IMR-90 (cell line): ENCODE measurements at regions not wholly inside any gene's neighbourhood (a gene's known extent, or its start where the extent isn't known, plus 50 kb on each side); places are given as distances from the start of the nearest gene placed in this dataset.

Source experiments
- ATAC-seq: fragments of 200-7000 bp; cut with Tn5 transposase; 2 replicates; pipeline ENCODE4 v1.9.1; 2020; ENCODE audit warnings: low read depth, mild to moderate bottlenecking, moderate library complexity
- BruUV-seq: library from RNA; stranded (reverse); fragments of 400-500 nt; replicated peaks from 2 replicates; lab custom pipeline; 2021; lab: Mats Ljungman, UMichigan
- CTCF ChIA-PET: fragments of 300-600 bp; formaldehyde crosslinking; extraction: SDS; loops from one replicate; lab custom pipeline; 2021; ENCODE audit warnings: antibody characterized with exemption; lab: Yijun Ruan, JAX
- POLR2A ChIA-PET: fragments of 300-600 bp; sonication (Branson Sonifier 250); formaldehyde crosslinking; loops from one replicate; lab custom pipeline; 2022; ENCODE audit warnings: antibody characterized with exemption; ENCODE audit not compliant: unreplicated experiment; lab: Charles Lee
- DNase-seq: peaks from one replicate; pipeline ENCODE4 v3.0.0; 2013
- H2AFZ ChIP-seq: replicated peaks from 2 replicates; pipeline ENCODE3; 2013; ENCODE audit warnings: low read length, mild to moderate bottlenecking; ENCODE audit not compliant: poor library complexity
- H2AK5ac ChIP-seq: 2 replicates; pipeline ENCODE4 v1.6.1; 2013; ENCODE audit warnings: low read depth, low read length, inconsistent platforms
- H2AK9ac ChIP-seq: replicated peaks from 2 replicates; pipeline ENCODE3; 2013; ENCODE audit warnings: mild to moderate bottlenecking, low read depth, low read length, moderate library complexity; ENCODE audit not compliant: poor library complexity
- H2BK120ac ChIP-seq: 2 replicates; pipeline ENCODE4 v1.6.1; 2013; ENCODE audit warnings: low read depth, low read length, inconsistent platforms
- H2BK15ac ChIP-seq: 3 replicates; pipeline ENCODE4 v1.6.1; 2013; ENCODE audit warnings: low read depth, low read length, inconsistent platforms
- H2BK20ac ChIP-seq: 2 replicates; pipeline ENCODE4 v1.6.1; 2013; ENCODE audit warnings: low read depth, mild to moderate bottlenecking, inconsistent platforms, low read length, moderate library complexity
- H2BK5ac ChIP-seq: 2 replicates; pipeline ENCODE4 v1.6.1; 2013; ENCODE audit warnings: mild to moderate bottlenecking, low read depth, low read length, inconsistent platforms; ENCODE audit not compliant: poor library complexity, severe bottlenecking
- H3K14ac ChIP-seq: replicated peaks from 2 replicates; pipeline ENCODE4 v1.6.1; 2013; ENCODE audit warnings: low read depth, low read length, inconsistent platforms
- H3K18ac ChIP-seq: 2 replicates; pipeline ENCODE4 v1.6.1; 2013; ENCODE audit warnings: low read depth, low read length, control low read depth
- H3K23ac ChIP-seq: 2 replicates; pipeline ENCODE4 v1.6.1; 2013; ENCODE audit warnings: low read depth, low read length, inconsistent platforms
- H3K27ac ChIP-seq: 2 replicates; pipeline ENCODE4 v1.5.1; 2013; ENCODE audit warnings: mild to moderate bottlenecking, control low read depth, low read length; ENCODE audit not compliant: insufficient read depth
- H3K27me3 ChIP-seq: 2 replicates; pipeline ENCODE4 v1.6.1; 2013; ENCODE audit warnings: low read length; ENCODE audit not compliant: control insufficient read depth, insufficient read depth
- H3K36me3 ChIP-seq: 2 replicates; pipeline ENCODE4 v1.6.1; 2013; ENCODE audit warnings: low read length, mixed read lengths; ENCODE audit not compliant: control insufficient read depth, insufficient read depth
- H3K4ac ChIP-seq: 2 replicates; pipeline ENCODE4 v1.6.1; 2013; ENCODE audit warnings: low read depth, low read length, inconsistent platforms
- H3K4me1 ChIP-seq: 2 replicates; pipeline ENCODE4 v1.6.1; 2013; ENCODE audit warnings: low read length, mixed read lengths; ENCODE audit not compliant: control insufficient read depth, insufficient read depth
- H3K4me2 ChIP-seq: 2 replicates; pipeline ENCODE4 v1.6.1; 2013; ENCODE audit warnings: low read depth, mild to moderate bottlenecking, control low read depth, low read length, moderate library complexity
- H3K4me3 ChIP-seq: 2 replicates; pipeline ENCODE4 v1.5.1; 2013; ENCODE audit warnings: low read depth, mild to moderate bottlenecking, control low read depth, low read length, moderate library complexity; ENCODE audit not compliant: insufficient read depth
- H3K56ac ChIP-seq: 2 replicates; pipeline ENCODE4 v1.6.1; 2013; ENCODE audit warnings: low read length, inconsistent platforms; ENCODE audit not compliant: insufficient read depth; ENCODE audit errors: extremely low read depth
- H3K79me1 ChIP-seq, 2 experiments: 2 replicates each; pipeline ENCODE4 v1.6.1; 2013; ENCODE audit warnings: low read length in 2 of 2, inconsistent platforms in 1 of 2, low read depth in 1 of 2
- H3K9ac ChIP-seq: 2 replicates; pipeline ENCODE4 v1.6.1; 2013; ENCODE audit warnings: low read depth, low read length, control low read depth
- H3K9me1 ChIP-seq: 2 replicates; pipeline ENCODE4 v1.6.1; 2013; ENCODE audit warnings: low read length, inconsistent platforms; ENCODE audit not compliant: insufficient read depth
- H3K9me3 ChIP-seq: 2 replicates; pipeline ENCODE4 v1.6.1; 2013; ENCODE audit warnings: low read length; ENCODE audit not compliant: control insufficient read depth, insufficient read depth
- H4K20me1 ChIP-seq: 2 replicates; pipeline ENCODE4 v1.6.1; 2013; ENCODE audit warnings: low read length, inconsistent platforms; ENCODE audit not compliant: insufficient read depth
- H4K5ac ChIP-seq: 2 replicates; pipeline ENCODE4 v1.6.1; 2013; ENCODE audit warnings: mild to moderate bottlenecking, low read depth, low read length, control low read depth
- H4K8ac ChIP-seq, 2 experiments: 2 replicates each; pipeline ENCODE4 v1.6.1; 2013; ENCODE audit warnings: low read depth in 2 of 2, low read length in 2 of 2, control low read depth in 1 of 2, inconsistent platforms in 1 of 2
- H4K91ac ChIP-seq: 2 replicates; pipeline ENCODE4 v1.6.1; 2013; ENCODE audit warnings: low read depth, low read length, inconsistent platforms; ENCODE audit not compliant: insufficient read depth
- CEBPB ChIP-seq: IDR thresholded peaks from 2 replicates; pipeline ENCODE4 v1.6.1; 2012; ENCODE audit warnings: low read depth, low read length, improper control_type of control experiment
- CHD1 ChIP-seq: IDR thresholded peaks from 2 replicates; pipeline ENCODE4 v1.6.1; 2012; ENCODE audit warnings: low read depth, low read length, improper control_type of control experiment
- CTCF ChIP-seq: conservative IDR thresholded peaks from 2 replicates; pipeline ENCODE4 v1.5.1; 2012; ENCODE audit warnings: mild to moderate bottlenecking, low read depth, low read length, improper control_type of control experiment
- ELK1 ChIP-seq: fragments of 150-350 bp; IDR thresholded peaks from 2 replicates; pipeline ENCODE4 v1.6.1; 2016; ENCODE audit warnings: low read depth, mild to moderate bottlenecking, low read length, moderate library complexity, borderline replicate concordance
- FOS ChIP-seq: fragments of 150-350 bp; IDR thresholded peaks from 2 replicates; pipeline ENCODE4 v1.6.1; 2016; ENCODE audit warnings: low read depth, low read length
- MAZ ChIP-seq: IDR thresholded peaks from 2 replicates; pipeline ENCODE4 v1.6.1; 2012; ENCODE audit warnings: low read depth, mild to moderate bottlenecking, low read length, improper control_type of control experiment, moderate library complexity, borderline replicate concordance
- MXI1 ChIP-seq: IDR thresholded peaks from 2 replicates; pipeline ENCODE4 v1.6.1; 2012; ENCODE audit warnings: low read depth, mild to moderate bottlenecking, low read length, moderate library complexity, borderline replicate concordance
- NFE2L2 ChIP-seq: fragments of 150-350 bp; IDR thresholded peaks from 2 replicates; pipeline ENCODE4 v1.6.1; 2016; ENCODE audit warnings: low read depth, mild to moderate bottlenecking, low read length
- POLR2A ChIP-seq: IDR thresholded peaks from 2 replicates; pipeline ENCODE4 v1.6.1; 2012; ENCODE audit warnings: mild to moderate bottlenecking, low read depth, low read length
- RAD21 ChIP-seq: IDR thresholded peaks from 2 replicates; pipeline ENCODE4 v1.6.1; 2012; ENCODE audit warnings: low read length, improper control_type of control experiment
- RFX5 ChIP-seq: IDR thresholded peaks from 2 replicates; pipeline ENCODE4 v1.8.0; 2012; ENCODE audit warnings: low read depth, mild to moderate bottlenecking, low read length, moderate library complexity
- SMC3 ChIP-seq: fragments of 150-350 bp; IDR thresholded peaks from 2 replicates; pipeline ENCODE4 v1.6.1; 2016; ENCODE audit warnings: low read depth, mild to moderate bottlenecking, antibody characterized with exemption, low read length, moderate library complexity
- USF2 ChIP-seq: fragments of 150-350 bp; IDR thresholded peaks from 2 replicates; pipeline ENCODE4 v1.6.1; 2017; ENCODE audit warnings: mild to moderate bottlenecking, antibody characterized with exemption, low read length, low read depth
- WGBS, 2 experiments: methylation state at CpG; one replicate each; pipeline versions ENCODE4 v1.1.5 to v1.1.7; 2013; ENCODE audit warnings: missing lambda C conversion rate in 2 of 2; ENCODE audit not compliant: insufficient read length in 1 of 2; ENCODE audit errors: extremely low coverage in 2 of 2; 5-methylcytosine and 5-hydroxymethylcytosine counted together
- dilution Hi-C: fragments of 300-500 bp; cut with HindIII; formaldehyde crosslinking; loops from one replicate; pipeline ENCODE4 v1.14.3; 2018; ENCODE audit warnings: low sequenced_read_pairs; ENCODE audit not compliant: unreplicated experiment
- in situ Hi-C: fragments of 300-500 bp; cut with MboI; formaldehyde crosslinking; loops from 3 replicates; pipeline ENCODE4 v1.14.3; 2019; ENCODE audit warnings: low sequenced_read_pairs, inconsistent platforms, mixed read lengths
- intact Hi-C: fragments of 100-400 bp; cut with micrococcal nuclease; formaldehyde crosslinking; loops from 2 replicates; pipeline ENCODE4 v1.10.0; 2022

GRCh38 chr20:4439461-4439860, 190.4 kb upstream of the ADRA1D start:
- Histone ChIP-seq H3K4me1 (peaks cover 14% of the 10 kb centered on the region), H4K8ac (peak overlapping the region in 1 of 2 experiments; percentile 66; a peak in 1 of 4 replicates), H3K9me1 (peaks cover 9% of the 10 kb centered on the region), H2BK5ac (no peak overlapping the region), H3K18ac (no peak overlapping the region), H4K20me1 (no peaks in the 10 kb centered on the region), H3K27ac (no peak overlapping the region), H4K91ac (no peak overlapping the region), H3K9me3 (no peaks in the 10 kb centered on the region), H2AK9ac (no peak overlapping the region), H2AK5ac (peak overlapping the region; percentile 45; the same call in 1 of the 2 replicates), H3K4ac (peak overlapping the region; percentile 51; the same call in 1 of the 2 replicates), H3K4me3 (no peak overlapping the region), H3K27me3 (no peaks in the 10 kb centered on the region), H2BK15ac (peak overlapping the region; percentile 91; the same call in 1 of the 3 replicates), H3K23ac (peak overlapping the region; percentile 37; the same call in 1 of the 2 replicates), H3K4me2 (no peak overlapping the region), H2AFZ (peak overlapping the region; percentile 73), H4K5ac (no peak overlapping the region), H3K9ac (no peak overlapping the region), H2BK120ac (peak overlapping the region; percentile 40; the same call in 1 of the 2 replicates), H3K56ac (no peak overlapping the region), H2BK20ac (peak overlapping the region; percentile 60; the same call in 1 of the 2 replicates), H3K36me3 (no peaks in the 10 kb centered on the region), H3K14ac (peak overlapping the region; percentile 44), H3K79me1 (no peaks in the 10 kb centered on the region)
- ATAC-seq (no peak), DNase-seq (no peak)
- intact Hi-C loops, result loop anchor here (5.0 kb wide), 1 partner anchor 332 kb away; no protein-coding TSS in a partner anchor
- BruUV-seq, result no TSS peak
- CTCF ChIA-PET, result no interaction called here
- 65% methylated on average over 4 of the region's 5 CpGs; no CpG with 5 or more reads in 1 of the 2 experiments for WGBS, 2 experiments
- dilution Hi-C loops, result no loop called here
- no peak for TF ChIP-seq MAZ
- no peak for TF ChIP-seq NFE2L2
- TF ChIP-seq ELK1, result no peak
- no peak for TF ChIP-seq CEBPB
- TF ChIP-seq RAD21, result no peak
- TF ChIP-seq POLR2A, result no peak
- no peak for TF ChIP-seq CTCF
- no peak for TF ChIP-seq MXI1
- no peak for TF ChIP-seq FOS
- TF ChIP-seq CHD1, result no peak
- no peak for TF ChIP-seq SMC3
- TF ChIP-seq USF2, result no peak
- no peak for TF ChIP-seq RFX5
- POLR2A ChIA-PET, result no interaction called here
- in situ Hi-C loops, result no loop called here
